Loucy (cell line): ENCODE measurements at regions not wholly inside any gene's neighbourhood (a gene's known extent, or its start where the extent isn't known, plus 50 kb on each side); places are given as distances from the start of the nearest gene placed in this dataset.

Source experiments
- H2AFZ ChIP-seq: fragments of 200-600 bp; sonication (generic); 2 replicates; pipeline ENCODE4 v1.6.0; 2016; ENCODE audit warnings: antibody characterized with exemption, mild to moderate bottlenecking, low read length, moderate library complexity
- H3F3A ChIP-seq: fragments of 200-600 bp; 2 replicates; pipeline ENCODE4 v1.6.0; 2016; ENCODE audit warnings: antibody characterized with exemption, low read depth, mild to moderate bottlenecking
- H3K27me3 ChIP-seq: fragments of 200-600 bp; sonication (generic); 2 replicates; pipeline ENCODE4 v1.6.1; 2014; ENCODE audit warnings: low read length, mild to moderate bottlenecking; ENCODE audit not compliant: insufficient read depth, poor library complexity, severe bottlenecking
- H3K36me3 ChIP-seq: fragments of 200-600 bp; sonication (generic); 2 replicates; pipeline ENCODE4 v1.6.1; 2016; ENCODE audit warnings: low read length; ENCODE audit not compliant: insufficient read depth
- H3K4me1 ChIP-seq: fragments of 200-600 bp; sonication (generic); 2 replicates; pipeline ENCODE4 v1.5.1; 2014; ENCODE audit warnings: low read length, mild to moderate bottlenecking; ENCODE audit not compliant: insufficient read depth, poor library complexity, severe bottlenecking
- H3K4me2 ChIP-seq: fragments of 200-600 bp; sonication (generic); 2 replicates; pipeline ENCODE4 v1.6.0; 2014; ENCODE audit warnings: antibody characterized with exemption, low read length, low read depth, mild to moderate bottlenecking; ENCODE audit not compliant: poor library complexity, severe bottlenecking
- H3K4me3 ChIP-seq: fragments of 200-600 bp; sonication (generic); 2 replicates; pipeline ENCODE4 v1.5.1; 2014; ENCODE audit warnings: low read length, mild to moderate bottlenecking, mixed read lengths; ENCODE audit not compliant: poor library complexity, severe bottlenecking
- H3K79me2 ChIP-seq: fragments of 200-600 bp; sonication (generic); 2 replicates; pipeline ENCODE4 v1.6.1; 2014; ENCODE audit warnings: low read length; ENCODE audit not compliant: insufficient read depth
- H3K9ac ChIP-seq: fragments of 200-600 bp; sonication (generic); 2 replicates; pipeline ENCODE4 v1.6.0; 2014; ENCODE audit warnings: mild to moderate bottlenecking, low read depth, low read length, moderate library complexity; ENCODE audit not compliant: poor library complexity, severe bottlenecking
- H3K9me2 ChIP-seq: fragments of 200-600 bp; sonication (generic); replicated peaks from 2 replicates; pipeline ENCODE4 v1.6.1; 2016; ENCODE audit warnings: low read depth, low read length, mixed read lengths
- H3K9me3 ChIP-seq: fragments of 200-600 bp; sonication (generic); 2 replicates; pipeline ENCODE4 v1.6.1; 2014; ENCODE audit warnings: mild to moderate bottlenecking, antibody characterized with exemption, low read length, low read depth; ENCODE audit not compliant: insufficient read depth
- H4K20me1 ChIP-seq: fragments of 200-600 bp; sonication (generic); 2 replicates; pipeline ENCODE4 v1.6.0; 2014; ENCODE audit warnings: antibody characterized with exemption, low read length, mild to moderate bottlenecking; ENCODE audit not compliant: insufficient read depth, poor library complexity, severe bottlenecking
- CTCF ChIP-seq: fragments of 200-600 bp; sonication (generic); conservative IDR thresholded peaks from 2 replicates; pipeline ENCODE4 v1.5.1; 2014; ENCODE audit warnings: mild to moderate bottlenecking, antibody characterized with exemption, low read length
- EZH2phosphoT487 ChIP-seq: fragments of 200-600 bp; IDR thresholded peaks from 2 replicates; pipeline ENCODE4 v1.6.1; 2018; ENCODE audit warnings: antibody characterized with exemption, mild to moderate bottlenecking, moderate library complexity, borderline replicate concordance

GRCh38 chr13:73815796-73816195 lies 318.4 kb downstream of the KLF12 start:
- Histone ChIP-seq H3K9me2 (no peaks in the 10 kb centered on the region), H4K20me1 (no peaks in the 10 kb centered on the region), H3K36me3 (peaks cover 14% of the 10 kb centered on the region; the same call in 1 of the 2 replicates), H3K4me2 (no peak overlapping the region), H3K9ac (no peak overlapping the region), H3F3A (no peaks in the 10 kb centered on the region), H3K4me3 (no peak overlapping the region), H3K9me3 (no peaks in the 10 kb centered on the region), H3K79me2 (no peaks in the 10 kb centered on the region), H3K27me3 (no peaks in the 10 kb centered on the region), H3K4me1 (no peaks in the 10 kb centered on the region), H2AFZ (no peak overlapping the region)
- TF ChIP-seq CTCF: no peak
- no peak for TF ChIP-seq EZH2phosphoT487

DNA sequence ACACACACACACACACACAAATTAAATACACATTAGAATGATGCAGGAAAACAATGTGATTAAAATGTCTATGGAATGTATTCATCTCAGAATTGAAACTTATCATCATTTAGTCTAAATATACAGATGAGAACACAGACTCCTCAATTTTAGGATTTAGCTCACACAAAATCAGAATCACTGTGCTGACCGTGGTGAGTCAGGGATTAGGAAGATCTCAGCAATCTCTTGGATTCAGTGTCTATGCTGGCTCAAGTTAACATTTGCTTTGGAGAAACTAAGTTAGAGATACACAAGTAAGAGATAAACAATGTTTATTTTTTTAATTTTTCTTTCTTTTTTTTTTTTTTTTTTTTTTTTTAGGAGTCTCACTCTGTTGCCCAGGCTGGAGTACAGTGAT lies 323.6 kb downstream of the KLF12 start:
- no peaks in the 10 kb centered on the region for H3K27me3 ChIP-seq
- H3F3A ChIP-seq: no peaks in the 10 kb centered on the region
- H3K4me3 ChIP-seq: no peak overlapping the region
- no peak overlapping the region for H3K4me2 ChIP-seq
- H2AFZ ChIP-seq: no peak overlapping the region
- H3K9me3 ChIP-seq: no peaks in the 10 kb centered on the region
- no peak for TF ChIP-seq CTCF
- no peak for TF ChIP-seq EZH2phosphoT487
- H3K4me1 ChIP-seq: no peaks in the 10 kb centered on the region
- H3K9me2 ChIP-seq: no peaks in the 10 kb centered on the region
- H3K9ac ChIP-seq: no peak overlapping the region
- H3K36me3 ChIP-seq: peaks cover 19% of the 10 kb centered on the region; the same call in 1 of the 2 replicates
- no peaks in the 10 kb centered on the region for H4K20me1 ChIP-seq
- no peaks in the 10 kb centered on the region for H3K79me2 ChIP-seq

- Histone ChIP-seq H3F3A (no peaks in the 10 kb centered on the region), H3K4me2 (no peak overlapping the region), H3K27me3 (no peaks in the 10 kb centered on the region), H3K36me3 (peaks cover 19% of the 10 kb centered on the region; the same call in 1 of the 2 replicates), H3K9ac (no peak overlapping the region), H3K9me2 (no peaks in the 10 kb centered on the region), H4K20me1 (no peaks in the 10 kb centered on the region), H3K4me1 (no peaks in the 10 kb centered on the region), H3K79me2 (no peaks in the 10 kb centered on the region), H3K9me3 (no peaks in the 10 kb centered on the region), H2AFZ (no peak overlapping the region), H3K4me3 (no peak overlapping the region)
- TF ChIP-seq EZH2phosphoT487 (no peak), CTCF (no peak)
Measured at GRCh38 chr13:73809561-73809960, 324.6 kb downstream of the KLF12 start.
